Kidney epithelial cell (primary cell): ENCODE measurements at regions not wholly inside any gene's neighbourhood (a gene's known extent, or its start where the extent isn't known, plus 50 kb on each side); places are given as distances from the start of the nearest gene placed in this dataset.

Source experiments
- DNase-seq: peaks from one replicate; pipeline ENCODE4 v3.0.0-alpha.2; 2010; ENCODE audit warnings: low read depth
- H3K27me3 ChIP-seq: 2 replicates; pipeline ENCODE4 v1.6.0; 2011; ENCODE audit warnings: low read length; ENCODE audit not compliant: control insufficient read depth, insufficient read depth
- H3K36me3 ChIP-seq: 2 replicates; pipeline ENCODE4 v1.5.1; 2011; ENCODE audit warnings: low read length; ENCODE audit not compliant: control insufficient read depth, insufficient read depth
- H3K4me3 ChIP-seq: 2 replicates; pipeline ENCODE4 v1.5.1; 2011; ENCODE audit warnings: low read depth, mild to moderate bottlenecking, control low read depth, low read length
- TF ChIP-seq, protein P1 (sequence below): IDR thresholded peaks from 2 replicates; pipeline ENCODE4 v1.5.1; 2011; ENCODE audit warnings: mild to moderate bottlenecking, moderate library complexity, low read length, control low read depth, inconsistent platforms; ENCODE audit not compliant: insufficient read depth, poor library complexity, severe bottlenecking

GRCh38 chr3:146921693-146922092, 316.5 kb upstream of the PLSCR5 start:
- Histone ChIP-seq H3K27me3 (no peaks in the 10 kb centered on the region), H3K36me3 (no peaks in the 10 kb centered on the region), H3K4me3 (no peak overlapping the region)
- TF ChIP-seq, protein P1, sequence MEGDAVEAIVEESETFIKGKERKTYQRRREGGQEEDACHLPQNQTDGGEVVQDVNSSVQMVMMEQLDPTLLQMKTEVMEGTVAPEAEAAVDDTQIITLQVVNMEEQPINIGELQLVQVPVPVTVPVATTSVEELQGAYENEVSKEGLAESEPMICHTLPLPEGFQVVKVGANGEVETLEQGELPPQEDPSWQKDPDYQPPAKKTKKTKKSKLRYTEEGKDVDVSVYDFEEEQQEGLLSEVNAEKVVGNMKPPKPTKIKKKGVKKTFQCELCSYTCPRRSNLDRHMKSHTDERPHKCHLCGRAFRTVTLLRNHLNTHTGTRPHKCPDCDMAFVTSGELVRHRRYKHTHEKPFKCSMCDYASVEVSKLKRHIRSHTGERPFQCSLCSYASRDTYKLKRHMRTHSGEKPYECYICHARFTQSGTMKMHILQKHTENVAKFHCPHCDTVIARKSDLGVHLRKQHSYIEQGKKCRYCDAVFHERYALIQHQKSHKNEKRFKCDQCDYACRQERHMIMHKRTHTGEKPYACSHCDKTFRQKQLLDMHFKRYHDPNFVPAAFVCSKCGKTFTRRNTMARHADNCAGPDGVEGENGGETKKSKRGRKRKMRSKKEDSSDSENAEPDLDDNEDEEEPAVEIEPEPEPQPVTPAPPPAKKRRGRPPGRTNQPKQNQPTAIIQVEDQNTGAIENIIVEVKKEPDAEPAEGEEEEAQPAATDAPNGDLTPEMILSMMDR: no peak
- DNase-seq: no peak

DNA sequence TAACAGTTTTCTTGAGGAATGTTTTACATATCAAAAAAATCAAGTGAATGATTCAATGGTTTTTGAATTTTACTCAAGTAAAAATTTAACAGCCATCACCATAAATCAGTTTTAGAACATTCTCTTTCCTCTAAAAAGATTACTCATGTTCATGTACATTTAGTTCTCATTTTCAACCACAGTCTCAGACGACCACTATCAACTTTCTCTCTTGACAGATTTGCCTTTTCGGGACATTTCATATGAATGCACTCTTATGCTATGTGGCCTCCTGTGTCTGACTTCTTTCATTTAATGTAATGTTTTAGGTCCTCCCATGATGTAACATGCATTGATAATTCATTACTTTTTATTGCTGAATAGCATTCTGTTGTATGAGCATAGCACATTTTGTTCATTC, 309.3 kb upstream of the PLSCR5 start:
- H3K36me3 ChIP-seq: no peaks in the 10 kb centered on the region
- DNase-seq: no peak
- no peaks in the 10 kb centered on the region for H3K27me3 ChIP-seq
- TF ChIP-seq, protein P1: no peak
- no peak overlapping the region for H3K4me3 ChIP-seq

GRCh38 chr3:146912241-146913015, 307.3 kb upstream of the PLSCR5 start:
- Histone ChIP-seq H3K27me3 (no peaks in the 10 kb centered on the region), H3K4me3 (no peak overlapping the region), H3K36me3 (no peaks in the 10 kb centered on the region)
- TF ChIP-seq, protein P1: no peak
- no peak for DNase-seq

DNA sequence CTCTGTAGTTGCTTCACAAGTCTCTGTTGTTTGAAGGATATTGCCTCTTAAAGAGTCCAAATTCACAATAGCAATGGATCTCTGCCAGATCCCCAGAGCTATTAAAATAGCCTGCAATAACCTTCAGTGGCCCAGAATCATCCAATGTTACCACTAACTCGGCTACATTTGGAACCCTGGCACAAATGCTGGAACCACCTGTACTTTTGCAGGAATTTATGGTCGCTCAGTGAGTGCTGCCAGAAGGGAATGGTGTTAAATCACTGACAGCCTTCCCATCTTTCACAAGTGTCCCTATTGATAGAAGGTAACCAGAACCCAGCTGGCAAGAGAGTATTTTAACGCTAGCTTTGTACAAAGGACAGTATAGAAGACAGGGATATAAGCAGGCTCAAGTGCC, 298.8 kb upstream of the PLSCR5 start:
- TF ChIP-seq, protein P1: no peak
- no peak overlapping the region for H3K4me3 ChIP-seq

GRCh38 chr3:146899171-146899570, 294.0 kb upstream of the PLSCR5 start:
- H3K36me3 ChIP-seq: no peaks in the 10 kb centered on the region
- no peak overlapping the region for H3K4me3 ChIP-seq
- H3K27me3 ChIP-seq: no peaks in the 10 kb centered on the region
- no peak for DNase-seq
- TF ChIP-seq, protein P1: no peak

More for the DNA sequence above, 298.8 kb upstream of the PLSCR5 start:
- DNase-seq: no peak
- Histone ChIP-seq H3K36me3 (no peaks in the 10 kb centered on the region), H3K27me3 (no peaks in the 10 kb centered on the region)

- Histone ChIP-seq H3K4me3 (no peak overlapping the region), H3K27me3 (no peaks in the 10 kb centered on the region), H3K36me3 (no peaks in the 10 kb centered on the region)
- TF ChIP-seq, protein P1: no peak
- no peak for DNase-seq
Measured at GRCh38 chr3:146896711-146897110, 291.6 kb upstream of the PLSCR5 start.
